ENCODE measurements at regions not wholly inside any gene's neighbourhood (a gene's known extent, or its start where the extent isn't known, plus 50 kb on each side); places are given as distances from the start of the nearest gene placed in this dataset.

- TF ChIP-seq ZNF462 (CRISPR knock-in tag; IDR thresholded peaks at IDR 0.05) (no peak), ZNF331 (CRISPR knock-in tag; IDR thresholded peaks at IDR 0.05; ENCODE audit: low read depth) (no peak), NANOG (IDR thresholded peaks at IDR 0.05; ENCODE audit: borderline replicate concordance) (no peak), STAT1 (IDR thresholded peaks at IDR 0.05; ENCODE audit: unreplicated experiment) (no peak)
These were observed 651.9 kb upstream of the PCDH7 start (continued) for GRCh38 chr4:30068234-30068633.

DNA sequence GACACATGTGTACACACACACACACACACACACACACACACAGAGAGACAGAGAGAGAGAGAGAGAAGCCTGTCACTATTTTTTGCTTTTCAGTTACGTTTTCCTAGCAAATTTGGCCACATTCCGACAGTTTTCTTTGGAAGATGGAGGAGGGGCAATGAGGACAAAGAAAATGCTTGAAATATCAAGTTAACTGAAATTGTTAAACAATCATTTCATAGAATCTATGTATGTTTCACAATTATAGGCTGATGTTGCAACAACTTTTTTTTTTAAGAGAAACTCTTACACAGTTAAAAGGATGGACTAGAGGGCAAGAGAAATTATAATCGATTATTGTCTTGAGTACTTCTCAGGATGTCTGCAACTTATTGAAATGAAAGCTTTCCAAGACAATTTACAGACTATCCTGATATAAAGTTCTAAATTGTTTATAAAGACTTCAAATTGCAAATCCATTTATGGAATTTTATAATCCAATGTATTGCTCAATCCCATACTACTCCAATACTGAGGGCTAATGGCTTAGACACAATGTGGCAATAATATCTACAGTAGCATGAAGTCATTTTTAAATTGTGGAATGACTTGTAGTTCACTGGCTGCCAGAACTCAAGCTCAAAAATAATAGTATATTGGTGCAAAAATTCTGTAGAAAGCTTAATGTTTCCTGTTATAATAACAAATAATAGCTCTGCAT lies 647.0 kb upstream of the PCDH7 start:
- no peak overlapping the region for H3K4me3 Mint-ChIP-seq
- Histone ChIP-seq H3K4me3 (no peak overlapping the region), H3K9me2 (ENCODE audit: insufficient read depth) (peaks cover 4% of the 10 kb centered on the region; the same call in 1 of the 2 replicates), H3K79me2 (replicated peaks; ENCODE audit: insufficient read depth) (no peaks in the 10 kb centered on the region), H4K20me1 (replicated peaks; ENCODE audit: insufficient read depth) (no peaks in the 10 kb centered on the region), H3K4me1 (ENCODE audit: insufficient read depth) (no peaks in the 10 kb centered on the region), H3F3A (replicated peaks; ENCODE audit: low read depth) (no peaks in the 10 kb centered on the region), H2AFZ (no peak overlapping the region), H3K36me3 (ENCODE audit: insufficient read depth) (no peaks in the 10 kb centered on the region), H3K4me2 (no peak overlapping the region), H3K27ac (ENCODE audit: low read depth) (no peak overlapping the region), H3K27me3 (ENCODE audit: insufficient read depth) (no peaks in the 10 kb centered on the region)
- ATAC-seq (no peak), DNase-seq (ENCODE audit: low spot score) (no peak)
- 0 out of 3 replicates have a peak, but pooled peaks cover under 1% of the 10 kb centered on the region for H3K36me3 Mint-ChIP-seq (ENCODE audit: low read depth)
- no peaks in the 10 kb centered on the region for H3K27me3 Mint-ChIP-seq (ENCODE audit: insufficient read depth, low read depth, poor library complexity)
- no peaks in the 10 kb centered on the region; the same call in 2 of the 3 replicates for H3K9me3 Mint-ChIP-seq
- H3K4me1 Mint-ChIP-seq = no peaks in the 10 kb centered on the region
- no peak overlapping the region; the same call in 1 of the 2 replicates for H3K27ac Mint-ChIP-seq
- TF ChIP-seq EZH2phosphoT487 (IDR thresholded peaks at IDR 0.05; ENCODE audit: unreplicated experiment) = no peak
- no peak for TF ChIP-seq CREB1 (CRISPR knock-in tag; IDR thresholded peaks at IDR 0.05; ENCODE audit: low read depth)
- TF ChIP-seq STAT1 (IDR thresholded peaks at IDR 0.05; ENCODE audit: unreplicated experiment) = no peak
- no peak for TF ChIP-seq NANOG (IDR thresholded peaks at IDR 0.05; ENCODE audit: borderline replicate concordance)
- no peak for TF ChIP-seq EZH2 (IDR thresholded peaks at IDR 0.05; ENCODE audit: low read depth, unreplicated experiment)
- TF ChIP-seq ZNF331 (CRISPR knock-in tag; IDR thresholded peaks at IDR 0.05; ENCODE audit: low read depth) = no peak
- no peak for TF ChIP-seq CTCF (conservative IDR thresholded peaks at IDR 0.05; ENCODE audit: low read depth in 2 of 2)
- no peak for TF ChIP-seq JUNB (IDR thresholded peaks at IDR 0.05; ENCODE audit: unreplicated experiment)
- TF ChIP-seq ZNF114 (CRISPR knock-in tag; IDR thresholded peaks at IDR 0.05) = no peak
- TF ChIP-seq, protein P1, sequence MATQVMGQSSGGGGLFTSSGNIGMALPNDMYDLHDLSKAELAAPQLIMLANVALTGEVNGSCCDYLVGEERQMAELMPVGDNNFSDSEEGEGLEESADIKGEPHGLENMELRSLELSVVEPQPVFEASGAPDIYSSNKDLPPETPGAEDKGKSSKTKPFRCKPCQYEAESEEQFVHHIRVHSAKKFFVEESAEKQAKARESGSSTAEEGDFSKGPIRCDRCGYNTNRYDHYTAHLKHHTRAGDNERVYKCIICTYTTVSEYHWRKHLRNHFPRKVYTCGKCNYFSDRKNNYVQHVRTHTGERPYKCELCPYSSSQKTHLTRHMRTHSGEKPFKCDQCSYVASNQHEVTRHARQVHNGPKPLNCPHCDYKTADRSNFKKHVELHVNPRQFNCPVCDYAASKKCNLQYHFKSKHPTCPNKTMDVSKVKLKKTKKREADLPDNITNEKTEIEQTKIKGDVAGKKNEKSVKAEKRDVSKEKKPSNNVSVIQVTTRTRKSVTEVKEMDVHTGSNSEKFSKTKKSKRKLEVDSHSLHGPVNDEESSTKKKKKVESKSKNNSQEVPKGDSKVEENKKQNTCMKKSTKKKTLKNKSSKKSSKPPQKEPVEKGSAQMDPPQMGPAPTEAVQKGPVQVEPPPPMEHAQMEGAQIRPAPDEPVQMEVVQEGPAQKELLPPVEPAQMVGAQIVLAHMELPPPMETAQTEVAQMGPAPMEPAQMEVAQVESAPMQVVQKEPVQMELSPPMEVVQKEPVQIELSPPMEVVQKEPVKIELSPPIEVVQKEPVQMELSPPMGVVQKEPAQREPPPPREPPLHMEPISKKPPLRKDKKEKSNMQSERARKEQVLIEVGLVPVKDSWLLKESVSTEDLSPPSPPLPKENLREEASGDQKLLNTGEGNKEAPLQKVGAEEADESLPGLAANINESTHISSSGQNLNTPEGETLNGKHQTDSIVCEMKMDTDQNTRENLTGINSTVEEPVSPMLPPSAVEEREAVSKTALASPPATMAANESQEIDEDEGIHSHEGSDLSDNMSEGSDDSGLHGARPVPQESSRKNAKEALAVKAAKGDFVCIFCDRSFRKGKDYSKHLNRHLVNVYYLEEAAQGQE (IDR thresholded peaks at IDR 0.05; ENCODE audit: unreplicated experiment) = no peak
